ENCODE measurements at regions not wholly inside any gene's neighbourhood (a gene's known extent, or its start where the extent isn't known, plus 50 kb on each side); places are given as distances from the start of the nearest gene placed in this dataset.
"Not testable (repeated sequence)": the region's sequence is repeated elsewhere in the genome, so short reads cannot be mapped to it uniquely, and the experiment has no call there.

DNA sequence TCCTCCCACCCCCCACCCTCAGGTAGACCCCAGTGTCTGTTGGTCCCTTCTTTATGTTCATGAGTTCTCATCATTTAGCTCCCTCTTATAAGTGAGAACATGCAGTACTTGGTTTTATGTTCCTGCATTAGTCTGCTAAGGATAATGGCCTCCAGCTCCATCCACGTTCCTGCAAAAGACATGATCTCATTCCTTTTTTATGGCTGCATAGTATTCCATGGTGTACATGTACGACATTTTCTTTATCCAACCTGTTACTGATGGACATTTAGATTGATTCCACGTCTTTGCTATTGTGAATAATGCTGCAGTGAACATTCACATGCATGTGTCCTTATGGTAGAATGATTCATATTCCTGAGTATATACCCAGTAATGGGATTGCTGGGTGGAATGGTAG lies 87.6 kb upstream of the TBL1X start:
- not testable (repeated sequence) for DNase-seq (ENCODE audit: low read depth in 2 of 2)

DNA sequence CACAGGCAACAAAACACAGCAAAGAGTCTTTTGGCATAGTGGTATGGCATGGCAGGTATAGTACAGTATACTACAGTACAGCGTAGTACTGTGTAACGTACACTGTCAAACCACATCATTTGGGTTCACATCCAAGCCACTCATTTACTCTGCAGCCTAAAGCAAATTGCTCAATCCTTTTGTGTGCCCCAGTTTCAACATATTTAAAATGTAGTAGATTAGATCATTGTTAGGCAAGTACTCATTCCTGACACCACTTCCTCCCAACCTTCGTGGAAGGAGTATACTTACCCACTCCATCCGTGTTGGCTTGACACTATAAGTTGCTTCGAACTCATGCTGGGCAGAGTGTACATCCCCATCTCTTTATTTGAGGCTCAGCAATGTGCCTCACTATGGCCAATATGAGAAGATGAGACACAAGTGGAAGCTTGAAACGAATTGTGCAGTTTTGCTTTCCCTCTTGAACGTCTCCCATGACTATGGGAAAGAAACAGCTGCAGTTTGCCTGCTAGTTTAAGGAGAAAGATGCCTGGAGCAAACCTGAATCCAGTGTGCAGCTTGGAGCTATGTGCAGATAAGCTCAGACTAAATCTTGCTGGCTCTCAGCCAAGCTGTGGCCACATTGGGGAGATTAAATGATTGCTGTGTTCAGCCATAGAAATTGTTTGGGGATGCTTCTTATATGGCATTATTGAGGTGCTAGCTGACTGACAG lies 85.7 kb upstream of the TBL1X start:
- no peak for DNase-seq (ENCODE audit: low read depth in 2 of 2)

DNA sequence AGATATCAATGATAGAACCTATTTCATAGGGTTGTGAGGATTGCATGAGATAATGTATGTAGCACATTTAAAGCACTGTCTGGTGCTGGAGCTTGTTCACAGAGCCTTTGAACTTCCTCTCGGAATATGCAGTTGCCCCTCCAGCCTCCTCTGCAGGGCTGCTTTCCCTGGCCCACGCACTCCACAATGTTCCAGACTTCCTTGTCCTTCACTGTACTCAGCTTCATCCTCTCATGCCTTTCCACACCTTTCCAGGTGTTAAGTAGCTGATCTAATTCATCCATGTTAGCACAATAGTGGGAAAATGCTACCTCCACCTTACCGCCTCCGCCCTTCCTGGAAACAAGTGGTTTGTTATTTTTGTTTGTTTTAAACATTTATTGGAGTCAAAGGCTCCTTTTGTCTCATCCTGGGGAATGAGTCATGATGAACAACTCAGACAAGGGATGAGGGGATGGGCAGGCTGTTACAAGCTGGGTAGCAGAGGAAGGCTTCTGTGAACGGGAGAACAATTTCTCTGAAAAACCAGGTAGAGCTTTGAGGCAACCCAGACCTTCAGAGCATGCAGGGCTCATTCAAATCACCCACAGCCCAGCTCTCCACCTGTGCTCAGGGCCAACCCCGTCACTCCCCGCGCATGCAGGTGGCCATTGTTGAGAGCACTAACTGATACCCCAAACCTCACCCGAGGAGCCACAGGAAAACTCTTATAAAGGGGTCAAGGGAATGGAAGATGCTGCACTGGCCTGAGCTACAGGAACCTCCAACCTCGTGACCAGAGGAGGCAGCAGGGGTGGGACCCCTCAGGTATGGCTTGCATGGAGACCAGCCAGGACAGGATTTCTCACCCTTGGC lies 84.9 kb upstream of the TBL1X start:
- no peak for DNase-seq (ENCODE audit: low read depth in 2 of 2)

DNA sequence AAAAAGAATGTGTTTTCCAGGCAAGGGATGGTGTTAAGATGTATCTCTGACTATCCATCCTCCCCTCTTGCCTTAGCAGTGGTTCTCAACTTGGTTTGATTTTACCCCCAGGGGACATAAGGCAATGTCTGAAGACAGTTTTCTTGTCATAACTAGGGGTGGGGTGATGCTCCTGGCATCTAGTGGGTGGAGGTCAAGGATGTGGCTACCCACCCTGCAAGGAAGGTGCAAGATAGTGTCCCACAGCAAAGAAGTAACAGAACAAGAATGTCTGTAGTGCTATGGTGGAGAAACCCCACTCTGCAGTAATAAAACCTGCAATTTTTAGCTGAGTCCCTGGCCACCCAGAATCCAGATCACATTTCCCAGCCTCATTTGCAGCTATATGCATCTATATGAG lies 81.2 kb upstream of the TBL1X start:
- DNase-seq (ENCODE audit: low read depth in 2 of 2): no peak

DNA sequence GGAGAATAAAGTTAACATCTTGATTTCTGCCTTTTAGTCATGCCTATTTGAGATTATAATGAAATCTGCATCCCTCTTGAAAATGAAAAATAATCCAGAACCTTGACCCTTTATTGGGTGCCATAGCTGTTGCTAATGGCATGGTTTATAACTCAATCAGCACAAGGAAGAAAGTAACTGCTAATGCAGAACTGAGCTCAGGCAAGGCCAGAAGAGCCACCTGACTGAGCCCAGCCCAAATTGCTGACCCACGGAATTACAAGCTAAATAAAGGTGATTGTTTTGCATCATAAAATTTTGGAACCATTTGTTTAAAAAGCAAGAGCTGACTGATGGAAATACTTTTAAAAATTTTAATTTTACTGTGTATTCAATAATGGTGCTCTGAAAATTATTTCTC lies 76.4 kb upstream of the TBL1X start:
- DNase-seq (ENCODE audit: low read depth in 2 of 2): no peak

DNA sequence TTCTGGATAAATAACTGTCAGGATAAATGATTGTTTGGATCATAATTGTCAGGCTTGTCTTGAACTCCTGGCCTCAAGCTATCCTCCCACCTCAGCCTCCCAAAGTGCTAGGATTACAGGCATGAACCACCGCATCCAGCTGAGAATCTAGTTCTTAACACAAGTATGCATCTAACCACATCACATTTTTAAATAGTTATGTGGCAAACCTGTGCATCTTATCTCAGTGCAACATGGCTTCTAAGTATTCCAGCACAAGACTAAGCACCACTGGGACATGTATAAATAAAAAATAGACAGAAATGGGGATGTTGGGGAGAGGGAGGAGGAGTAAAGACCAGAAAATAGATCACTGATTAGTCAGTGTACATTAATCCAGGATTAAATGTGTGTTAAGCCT lies 74.7 kb upstream of the TBL1X start:
- DNase-seq (ENCODE audit: low read depth in 2 of 2): no peak

DNA sequence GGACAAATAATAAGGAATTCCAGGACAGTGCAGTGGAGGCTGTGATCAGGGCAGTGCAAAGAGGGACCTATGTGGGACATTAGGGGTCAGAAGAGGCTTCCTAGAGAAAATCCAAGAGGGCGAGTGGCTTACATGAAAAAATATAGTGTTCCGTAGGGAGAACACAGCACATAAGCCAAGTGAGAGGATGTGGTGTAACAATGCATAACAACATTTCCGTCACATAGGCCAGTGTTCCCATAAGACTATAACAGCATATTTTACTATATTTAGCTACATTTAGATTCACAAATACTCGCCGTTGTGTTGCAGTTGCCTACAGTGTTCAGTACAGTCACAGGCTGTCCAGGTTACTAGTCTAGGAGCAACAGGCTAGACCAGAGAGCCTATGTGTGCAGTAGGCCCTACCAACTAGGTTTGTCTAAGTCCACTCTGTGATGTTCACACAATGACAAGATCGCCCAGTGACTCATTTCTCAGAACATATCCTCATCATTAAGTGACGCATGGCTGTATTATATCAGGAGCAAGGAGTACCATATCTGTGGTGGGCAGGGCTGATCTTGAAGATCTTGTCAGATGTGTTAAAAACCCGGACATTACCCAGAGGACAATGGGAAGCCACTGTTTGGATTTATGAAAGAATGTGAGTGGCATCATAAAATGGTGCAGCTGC lies 74.0 kb upstream of the TBL1X start:
- DNase-seq (ENCODE audit: low read depth in 2 of 2): no peak

DNA sequence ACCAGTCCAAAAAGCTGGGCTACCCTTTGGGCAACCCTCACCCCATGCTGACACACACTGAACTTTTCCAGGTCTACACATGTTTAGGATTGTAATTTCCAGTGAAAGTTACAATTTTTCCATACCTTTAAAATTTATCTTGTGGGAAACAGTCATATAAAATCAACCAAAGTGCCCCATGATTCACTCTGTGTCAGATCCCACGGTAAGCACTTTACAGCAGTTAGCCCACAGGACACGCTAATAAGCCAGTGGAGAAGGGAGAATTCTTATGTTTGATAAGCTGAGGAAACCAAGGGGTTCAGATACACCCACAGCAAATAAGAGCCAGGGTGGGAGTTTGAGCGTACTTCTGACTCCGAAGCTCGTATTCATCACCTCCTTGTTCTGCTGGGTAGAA lies 72.4 kb upstream of the TBL1X start:
- no peak for DNase-seq (ENCODE audit: low read depth in 2 of 2)

DNA sequence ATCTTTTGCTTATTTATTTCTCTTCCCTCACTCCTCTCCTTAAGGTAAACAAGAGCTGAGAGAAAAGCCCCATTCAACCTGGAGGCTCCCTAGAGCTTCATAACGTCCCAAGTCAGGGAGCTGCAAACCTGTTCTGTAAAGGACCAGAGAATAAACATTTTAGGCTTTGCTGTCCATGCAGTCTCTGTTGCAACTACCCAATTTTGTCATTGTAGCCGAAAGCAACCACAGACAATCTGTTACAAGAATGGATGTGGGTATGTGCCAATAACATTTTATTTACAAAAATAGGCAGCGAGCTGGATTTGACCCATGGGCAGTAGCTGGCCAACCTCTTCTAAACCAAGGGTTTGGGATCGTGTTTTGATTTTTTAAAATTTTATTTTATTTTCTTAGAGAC lies 71.3 kb upstream of the TBL1X start:
- no peak for DNase-seq (ENCODE audit: low read depth in 2 of 2)

DNA sequence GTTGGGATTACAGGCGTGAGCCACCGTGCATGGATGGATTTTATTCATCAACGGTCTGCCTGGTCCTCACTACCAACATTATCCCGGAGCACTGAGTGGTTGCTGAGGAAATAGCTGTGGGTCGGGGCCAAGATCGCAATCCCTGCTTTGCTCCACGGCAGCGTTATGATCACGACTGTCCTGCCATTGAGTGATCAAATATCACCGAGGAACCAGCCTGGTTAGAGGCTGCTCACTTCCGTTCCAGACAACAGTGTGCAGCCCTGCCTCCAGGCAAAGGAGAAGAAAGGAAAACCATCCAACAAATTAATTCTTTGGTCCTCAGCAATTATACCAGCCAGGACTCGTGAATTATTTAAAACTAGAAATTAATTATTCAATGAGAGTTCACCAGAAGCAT lies 70.6 kb upstream of the TBL1X start:
- no peak for DNase-seq (ENCODE audit: low read depth in 2 of 2)

DNA sequence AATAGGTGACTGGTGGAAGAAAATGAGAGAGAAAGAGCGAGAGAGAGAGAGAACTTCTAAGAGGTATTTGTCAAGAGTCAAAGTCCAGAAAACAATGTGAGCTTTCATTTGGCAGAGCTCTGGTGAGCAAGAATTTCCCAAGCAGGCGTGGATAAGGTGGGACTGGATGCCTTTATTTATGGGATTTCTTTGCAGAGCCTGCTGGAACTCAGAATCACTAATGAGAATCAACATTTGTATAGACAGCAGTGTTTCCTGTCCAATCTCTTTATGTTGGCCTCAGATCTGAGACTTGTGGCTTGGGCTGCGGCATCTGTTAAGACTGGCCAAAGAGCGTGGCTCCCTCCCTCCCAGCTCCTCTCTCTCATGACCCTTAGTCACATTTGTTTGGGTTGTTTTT lies 67.9 kb upstream of the TBL1X start:
- DNase-seq (ENCODE audit: low read depth in 2 of 2): no peak

DNA sequence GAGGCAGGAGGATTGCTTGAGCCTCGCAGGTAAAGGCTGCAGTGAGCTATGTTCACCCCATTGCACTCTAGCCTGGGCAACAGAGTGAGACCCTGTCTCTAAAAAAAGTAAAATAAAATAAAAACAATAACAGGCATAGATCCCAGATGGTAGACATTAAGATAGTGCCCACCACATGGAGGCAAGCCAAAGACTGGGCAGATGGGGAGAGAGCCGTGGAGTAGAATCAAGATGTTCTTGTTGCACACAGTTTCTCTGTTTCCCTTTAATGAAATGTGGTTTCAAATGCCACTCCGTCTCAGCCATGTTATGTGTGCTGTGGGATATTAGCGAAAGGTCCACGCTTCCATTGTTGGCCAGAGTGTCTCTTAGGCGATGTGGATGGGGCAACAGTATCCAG lies 63.8 kb upstream of the TBL1X start:
- no peak for DNase-seq (ENCODE audit: low read depth in 2 of 2)

DNA sequence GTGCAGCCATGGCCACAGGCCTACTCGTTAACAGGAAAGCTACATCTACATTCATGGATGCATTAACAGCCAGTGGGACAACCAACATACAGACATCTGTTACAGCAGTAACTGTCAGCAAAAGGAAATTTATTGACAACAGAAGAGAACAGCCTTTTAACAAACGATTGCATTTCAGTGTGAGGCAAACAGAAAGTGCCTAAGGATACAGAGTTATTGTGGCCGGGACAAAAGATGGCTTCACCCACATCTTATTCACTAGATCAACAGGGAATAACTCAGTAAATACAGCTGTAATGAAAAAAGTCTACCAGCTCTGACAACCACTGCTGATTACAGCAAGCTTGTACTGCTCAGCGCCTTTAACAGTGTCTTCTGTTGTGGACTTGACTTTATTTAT lies 61.5 kb upstream of the TBL1X start:
- DNase-seq (ENCODE audit: low read depth in 2 of 2): no peak

DNA sequence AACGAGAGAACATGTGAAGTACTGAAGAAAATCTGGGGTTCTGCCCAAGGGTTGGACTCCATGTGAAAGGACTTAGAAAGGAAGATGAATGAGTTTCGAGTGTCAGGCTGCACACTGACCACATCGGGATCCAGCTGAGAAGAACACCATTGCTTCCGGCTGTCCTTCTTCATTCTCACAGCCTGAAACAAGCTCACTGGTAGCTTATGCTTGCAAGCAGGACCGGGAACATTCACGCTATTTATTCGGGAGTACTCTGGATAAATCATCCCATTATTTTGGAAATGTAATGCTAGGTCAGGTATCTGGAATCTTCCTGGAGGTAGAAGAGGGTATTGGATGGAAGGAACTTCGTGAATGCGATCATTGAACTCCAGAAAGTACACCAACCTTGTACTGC lies 59.2 kb upstream of the TBL1X start:
- DNase-seq (ENCODE audit: low read depth in 2 of 2): not testable (repeated sequence)

DNA sequence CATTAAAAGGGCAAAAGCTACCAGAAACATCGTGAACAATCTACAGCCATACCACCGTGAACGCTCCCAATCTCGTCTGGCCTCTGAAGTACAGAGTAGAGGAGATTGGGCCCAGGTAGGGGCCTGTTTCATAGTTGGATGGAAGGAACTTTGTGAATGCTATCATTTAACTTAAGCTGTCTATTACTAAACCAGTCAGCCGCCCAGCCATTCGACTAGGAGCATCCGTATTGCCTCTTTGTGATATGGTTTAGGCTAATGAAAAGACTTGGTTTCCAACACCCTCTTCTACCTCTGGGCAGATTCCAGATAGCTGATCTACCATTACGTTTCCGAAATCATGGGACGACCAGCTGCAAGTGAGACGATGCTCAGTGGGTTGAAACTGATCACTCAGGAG lies 54.0 kb upstream of the TBL1X start:
- not testable (repeated sequence) for DNase-seq (ENCODE audit: low read depth in 2 of 2)

DNA sequence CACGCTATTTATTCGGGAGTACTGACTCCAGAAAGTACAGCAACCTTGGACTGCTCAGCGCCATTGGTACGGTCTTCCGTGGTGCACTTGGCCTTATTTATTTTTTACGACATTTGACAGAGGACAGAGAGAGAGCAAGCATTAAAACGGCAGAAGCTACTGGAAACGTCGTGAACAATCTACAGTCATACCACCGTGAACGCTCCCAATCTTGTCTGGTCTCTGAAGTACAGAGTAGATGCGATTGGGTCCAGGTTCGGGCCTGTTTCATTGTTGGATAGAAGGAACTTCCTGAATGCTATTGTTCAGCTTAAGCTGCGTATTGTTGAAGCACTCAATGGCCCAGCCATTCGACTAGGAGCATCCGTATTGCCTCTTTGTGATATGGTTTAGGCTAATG lies 53.2 kb upstream of the TBL1X start:
- not testable (repeated sequence) for DNase-seq (ENCODE audit: low read depth in 2 of 2)

DNA sequence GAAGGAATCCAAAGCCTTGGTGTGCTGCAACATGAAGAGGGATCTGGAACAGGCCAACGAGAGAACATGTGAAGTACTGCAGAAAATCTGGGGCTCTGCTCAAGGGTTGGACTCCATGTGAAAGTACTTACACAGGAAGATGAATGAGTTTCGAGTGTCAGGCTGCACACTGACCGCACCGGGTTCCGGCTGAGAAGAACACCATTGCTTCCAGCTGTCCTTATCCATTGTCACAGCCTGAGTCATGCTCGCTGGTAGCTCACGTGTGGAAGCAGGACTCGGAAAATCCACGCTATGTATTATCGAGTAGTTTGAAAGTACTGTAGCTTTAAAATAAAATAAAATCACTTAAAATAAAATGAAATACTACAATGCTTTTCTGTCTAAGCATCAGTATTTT lies 50.4 kb upstream of the TBL1X start:
- no peak for DNase-seq (ENCODE audit: low read depth in 2 of 2)

Measured in stimulated activated CD8-positive, alpha-beta memory T cell treated with anti-CD3 and anti-CD28 coated beads, Interleukin-7, amount 100 ng/mL, for 4 hours (primary cell).